Stimulated activated CD4-positive, alpha-beta T cell treated with anti-CD3 and anti-CD28 coated beads, Interleukin-12 subunit alpha, Interleukin-12 subunit beta, amount 100 ng/mL, for 24 hours (primary cell): ENCODE measurements at regions not wholly inside any gene's neighbourhood (a gene's known extent, or its start where the extent isn't known, plus 50 kb on each side); places are given as distances from the start of the nearest gene placed in this dataset.

Source experiments
- DNase-seq, 2 experiments: peaks; one replicate each; pipeline ENCODE4 v3.0.0-alpha.2; 2020; ENCODE audit warnings: low read depth in 2 of 2

- DNase-seq, result no peak
Observed at GRCh38 chr14:78073028-78073427, 97.1 kb upstream of the NRXN3 start.

DNA sequence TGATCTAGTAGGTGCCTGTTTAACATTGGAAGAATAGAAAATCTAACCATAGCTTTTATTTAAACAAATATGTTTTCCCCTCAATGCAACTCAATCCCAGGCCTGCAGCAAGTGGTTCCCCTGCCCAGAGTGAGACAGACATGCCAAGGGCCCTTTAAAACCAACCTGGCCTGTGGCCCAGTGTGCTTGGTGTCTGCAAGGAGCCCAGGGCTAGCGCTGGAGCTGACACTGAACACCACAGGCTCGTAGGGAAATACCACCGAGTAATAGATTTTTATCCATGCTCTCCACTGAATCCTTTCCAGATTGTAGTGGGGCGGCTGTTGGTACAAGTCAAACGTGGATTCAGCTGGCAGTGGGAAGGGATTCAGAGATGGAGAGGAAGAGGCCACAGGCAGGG is 95.6 kb upstream of the NRXN3 start:
- DNase-seq, result no peak

- DNase-seq, result no peak
Observed at GRCh38 chr14:78075033-78075432, 95.1 kb upstream of the NRXN3 start.

- DNase-seq, result no peak
Observed at GRCh38 chr14:78075555-78076277, 94.5 kb upstream of the NRXN3 start.

DNA sequence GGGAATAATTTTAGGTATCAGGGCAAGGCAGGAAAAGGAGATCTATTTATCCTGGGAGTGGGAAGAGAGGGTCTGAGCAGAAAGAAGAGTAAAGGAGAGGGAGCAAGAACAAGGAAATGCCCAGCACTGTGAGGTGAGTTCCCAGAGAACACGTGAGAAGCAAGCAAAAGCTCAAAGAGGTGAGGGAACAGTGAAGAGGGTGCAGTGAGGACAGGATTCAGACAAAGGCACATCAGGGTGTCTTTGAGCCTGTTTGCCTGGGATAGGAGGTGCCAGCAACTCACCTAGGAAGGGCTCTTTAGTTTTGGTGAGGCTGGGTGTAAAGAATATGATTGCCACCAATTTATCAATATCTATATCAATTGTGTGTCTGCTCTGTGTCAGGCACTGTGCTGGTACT is 88.9 kb upstream of the NRXN3 start:
- no peak for DNase-seq

GRCh38 chr14:78083837-78084236 is 86.3 kb upstream of the NRXN3 start:
- no peak for DNase-seq

GRCh38 chr14:78086342-78086741 is 83.8 kb upstream of the NRXN3 start:
- no peak for DNase-seq

GRCh38 chr14:78088916-78089315 is 81.3 kb upstream of the NRXN3 start:
- DNase-seq, result no peak

- no peak for DNase-seq
Observed at GRCh38 chr14:78090864-78091263, 79.3 kb upstream of the NRXN3 start.

GRCh38 chr14:78091361-78091760 is 78.8 kb upstream of the NRXN3 start:
- no peak for DNase-seq

- DNase-seq, result no peak
Observed at GRCh38 chr14:78092040-78092439, 78.1 kb upstream of the NRXN3 start.

DNA sequence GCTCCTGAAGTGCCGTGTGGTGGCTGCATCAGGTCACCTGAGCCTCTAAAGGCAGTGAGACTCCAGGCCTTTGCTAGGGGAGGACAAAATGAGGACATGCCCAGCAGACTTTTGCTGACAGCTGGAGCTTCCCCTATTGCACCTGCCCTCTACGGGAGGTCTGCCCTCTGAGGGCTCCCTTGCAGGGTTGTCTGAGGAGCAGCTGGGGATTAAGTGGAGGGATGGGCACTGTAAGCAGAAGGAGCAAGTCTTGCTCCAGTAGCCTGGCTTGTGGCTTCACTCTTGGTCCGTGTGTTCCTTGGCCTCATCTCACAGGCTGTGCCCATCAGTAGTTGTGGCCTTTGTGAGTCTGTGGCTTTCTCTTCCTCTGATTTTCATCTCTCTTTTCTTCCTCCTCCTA is 66.9 kb upstream of the NRXN3 start:
- no peak for DNase-seq

- DNase-seq, result no peak
Observed at GRCh38 chr14:78104160-78104559, 66.0 kb upstream of the NRXN3 start.

- DNase-seq, result no peak
Observed at GRCh38 chr14:78104655-78105054, 65.5 kb upstream of the NRXN3 start.

DNA sequence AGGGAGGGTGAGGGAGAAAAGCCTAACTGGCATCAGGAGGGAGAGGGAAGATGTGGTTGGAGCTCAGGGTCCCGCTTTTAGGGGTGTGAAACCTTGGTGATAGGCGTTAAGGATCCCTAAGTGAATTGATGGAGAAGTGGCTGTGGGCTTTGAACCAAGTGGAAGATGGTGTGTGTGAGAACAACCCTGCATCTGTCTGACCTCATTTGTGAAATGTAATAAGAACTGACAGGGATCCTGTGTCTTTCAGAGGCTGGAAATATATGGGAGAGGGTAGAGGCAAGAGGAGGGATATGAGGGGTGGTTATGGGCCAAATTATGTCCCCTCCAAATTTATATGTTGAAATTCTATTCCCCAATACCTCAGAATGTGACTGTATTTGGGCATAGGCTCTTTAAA is 63.8 kb upstream of the NRXN3 start:
- no peak for DNase-seq

DNA sequence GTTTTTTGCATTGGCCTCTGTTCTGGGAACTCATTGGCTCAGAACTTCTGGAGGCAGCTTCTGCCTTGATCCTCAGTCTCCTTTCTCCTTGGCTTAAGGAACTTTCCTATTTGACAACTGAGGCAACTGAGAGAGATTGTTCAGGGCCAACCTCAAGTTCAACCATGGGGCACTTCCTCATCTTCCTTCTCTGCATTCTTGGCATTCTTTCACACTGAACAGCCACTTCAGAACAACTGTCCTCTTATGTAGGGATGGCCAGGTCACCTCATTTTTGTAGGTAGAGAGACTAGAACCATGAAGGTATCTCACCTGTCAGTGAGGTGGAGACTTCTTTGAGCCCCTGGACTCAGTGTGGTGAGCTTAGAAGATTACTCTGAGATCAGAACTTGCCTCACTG is 63.0 kb upstream of the NRXN3 start:
- no peak for DNase-seq

GRCh38 chr14:78119440-78119839 is 50.7 kb upstream of the NRXN3 start:
- no peak for DNase-seq
